Activated CD4-positive, alpha-beta T cell treated with anti-CD3 and anti-CD28 coated beads, Interleukin-2, amount 10 ng/mL, durations not matched to agents 24 days and 14 days (primary cell): ENCODE measurements at regions not wholly inside any gene's neighbourhood (a gene's known extent, or its start where the extent isn't known, plus 50 kb on each side); places are given as distances from the start of the nearest gene placed in this dataset.

Experiments
- DNase-seq: peaks from one replicate; pipeline ENCODE4 v3.0.0; 2022
- H3K27ac Mint-ChIP-seq: one replicate; pipeline ENCODE4 v1.8.0; 2022; ENCODE audit warnings: mild to moderate bottlenecking, mixed read lengths
- H3K27me3 Mint-ChIP-seq: one replicate; pipeline ENCODE4 v1.8.0; 2022; ENCODE audit warnings: mixed read lengths
- H3K36me3 Mint-ChIP-seq: one replicate; pipeline ENCODE4 v1.8.0; 2022; ENCODE audit warnings: low read depth, mild to moderate bottlenecking, mixed read lengths
- H3K4me1 Mint-ChIP-seq: one replicate; pipeline ENCODE4 v1.8.0; 2021; ENCODE audit warnings: mixed read lengths
- H3K4me3 Mint-ChIP-seq: one replicate; pipeline ENCODE4 v1.8.0; 2022; ENCODE audit warnings: mild to moderate bottlenecking, moderate library complexity, mixed read lengths
- H3K9me3 Mint-ChIP-seq: one replicate; pipeline ENCODE4 v1.8.0; 2021; ENCODE audit warnings: mixed read lengths
- intact Hi-C: fragments of 100-400 bp; cut with micrococcal nuclease; formaldehyde crosslinking; loops from one replicate; pipeline ENCODE4 v1.15.1; 2023

DNA sequence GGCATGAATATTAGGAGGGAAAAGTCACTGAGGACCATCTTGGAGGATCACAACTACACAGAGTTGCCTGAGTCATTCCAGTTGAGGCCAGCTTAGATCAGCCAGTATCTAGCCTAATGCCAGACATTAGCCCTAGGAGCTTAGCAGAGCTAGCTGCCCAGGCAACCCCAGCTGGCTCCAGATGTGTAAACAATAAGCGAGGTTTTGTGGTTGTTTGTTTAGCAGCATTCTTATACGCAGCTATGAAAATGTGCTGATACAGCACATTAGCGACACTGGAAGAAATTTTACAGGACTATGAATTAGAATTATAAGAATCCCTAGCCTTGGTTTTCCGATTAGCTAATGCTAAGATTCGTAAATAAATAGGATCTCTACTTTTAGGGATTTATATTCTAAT lies 59.3 kb downstream of the BTBD3 start:
- Mint-ChIP-seq H3K27ac (no peak overlapping the region), H3K27me3 (no peaks in the 10 kb centered on the region), H3K36me3 (no peaks in the 10 kb centered on the region)

GRCh38 chr20:11978496-11978895 lies 60.8 kb downstream of the BTBD3 start:
- no peaks in the 10 kb centered on the region for H3K27me3 Mint-ChIP-seq
- no peaks in the 10 kb centered on the region for H3K9me3 Mint-ChIP-seq
- H3K36me3 Mint-ChIP-seq: no peaks in the 10 kb centered on the region

More for the DNA sequence above, 59.3 kb downstream of the BTBD3 start:
- no peaks in the 10 kb centered on the region for H3K9me3 Mint-ChIP-seq
- H3K4me3 Mint-ChIP-seq: no peak overlapping the region
- H3K4me1 Mint-ChIP-seq: no peaks in the 10 kb centered on the region
- no peak for DNase-seq
- intact Hi-C loops: no loop called here

GRCh38 chr20:11979306-11979990 lies 61.8 kb downstream of the BTBD3 start:
- Mint-ChIP-seq H3K4me1 (no peaks in the 10 kb centered on the region), H3K9me3 (no peaks in the 10 kb centered on the region), H3K27ac (no peak overlapping the region), H3K4me3 (no peak overlapping the region), H3K36me3 (no peaks in the 10 kb centered on the region), H3K27me3 (no peaks in the 10 kb centered on the region)
- intact Hi-C loops: no loop called here
- DNase-seq: no peak

More at GRCh38 chr20:11978496-11978895, 60.8 kb downstream of the BTBD3 start:
- H3K4me3 Mint-ChIP-seq: no peak overlapping the region
- intact Hi-C loops: no loop called here
- DNase-seq: no peak
- no peaks in the 10 kb centered on the region for H3K4me1 Mint-ChIP-seq
- H3K27ac Mint-ChIP-seq: no peak overlapping the region

GRCh38 chr20:11980263-11980662 lies 62.6 kb downstream of the BTBD3 start:
- Mint-ChIP-seq H3K27me3 (no peaks in the 10 kb centered on the region), H3K27ac (no peak overlapping the region), H3K9me3 (no peaks in the 10 kb centered on the region), H3K4me1 (no peaks in the 10 kb centered on the region), H3K4me3 (no peak overlapping the region), H3K36me3 (no peaks in the 10 kb centered on the region)
- DNase-seq: no peak
- intact Hi-C loops: no loop called here

- H3K4me1 Mint-ChIP-seq: no peaks in the 10 kb centered on the region
- H3K9me3 Mint-ChIP-seq: no peaks in the 10 kb centered on the region
- H3K27ac Mint-ChIP-seq: no peak overlapping the region
- intact Hi-C loops: no loop called here
- H3K36me3 Mint-ChIP-seq: no peaks in the 10 kb centered on the region
- H3K27me3 Mint-ChIP-seq: no peaks in the 10 kb centered on the region
- H3K4me3 Mint-ChIP-seq: no peak overlapping the region
- DNase-seq: no peak
Measured at GRCh38 chr20:11981366-11981947, 63.8 kb downstream of the BTBD3 start.

DNA sequence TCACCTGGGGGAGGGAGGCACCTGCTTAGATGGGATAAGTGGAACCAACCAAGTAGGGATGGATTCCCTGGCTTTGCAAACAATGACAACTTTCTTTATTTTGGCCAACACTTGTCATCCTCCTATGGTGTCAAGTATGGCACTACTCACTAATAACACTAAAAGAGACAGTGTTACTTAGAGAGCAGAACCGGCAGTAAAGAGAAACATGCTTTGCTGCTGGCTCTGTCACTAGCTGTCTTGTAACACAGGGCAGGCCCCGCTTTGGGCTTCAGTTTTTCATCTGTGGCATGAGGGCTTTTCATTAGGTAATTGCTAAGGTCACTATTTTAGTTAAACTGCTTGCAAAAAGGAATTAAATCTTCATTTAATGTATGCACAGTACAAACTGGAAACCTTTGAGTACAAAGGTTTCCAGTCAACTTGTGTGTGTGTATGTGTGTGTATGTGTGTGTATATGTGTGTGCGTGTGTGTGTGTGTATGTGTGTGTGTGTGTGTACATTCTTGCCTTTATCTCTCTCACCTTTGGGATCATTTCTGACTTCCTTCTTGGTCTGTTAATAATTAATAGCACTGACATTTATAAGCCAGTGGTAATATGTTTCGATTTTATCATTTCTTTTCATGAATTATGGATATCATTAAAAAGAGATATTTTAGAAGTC lies 64.7 kb downstream of the BTBD3 start:
- Mint-ChIP-seq H3K9me3 (no peaks in the 10 kb centered on the region), H3K27me3 (no peaks in the 10 kb centered on the region), H3K4me1 (no peaks in the 10 kb centered on the region), H3K4me3 (no peak overlapping the region), H3K36me3 (no peaks in the 10 kb centered on the region), H3K27ac (no peak overlapping the region)
- DNase-seq: no peak
- intact Hi-C loops: no loop called here

- intact Hi-C loops: no loop called here
- Mint-ChIP-seq H3K27me3 (no peaks in the 10 kb centered on the region), H3K4me1 (no peaks in the 10 kb centered on the region), H3K9me3 (no peaks in the 10 kb centered on the region), H3K27ac (no peak overlapping the region), H3K36me3 (no peaks in the 10 kb centered on the region), H3K4me3 (no peak overlapping the region)
- DNase-seq: no peak
Measured at GRCh38 chr20:11982955-11983470, 65.3 kb downstream of the BTBD3 start.

GRCh38 chr20:11986954-11987353 lies 69.3 kb downstream of the BTBD3 start:
- H3K27ac Mint-ChIP-seq: no peak overlapping the region
- no peak for DNase-seq
- H3K4me3 Mint-ChIP-seq: no peak overlapping the region
- no peaks in the 10 kb centered on the region for H3K27me3 Mint-ChIP-seq
- H3K9me3 Mint-ChIP-seq: no peaks in the 10 kb centered on the region
- H3K4me1 Mint-ChIP-seq: no peaks in the 10 kb centered on the region
- intact Hi-C loops: no loop called here
- H3K36me3 Mint-ChIP-seq: no peaks in the 10 kb centered on the region

- DNase-seq: no peak
- Mint-ChIP-seq H3K4me1 (no peaks in the 10 kb centered on the region), H3K36me3 (no peaks in the 10 kb centered on the region), H3K4me3 (no peak overlapping the region), H3K27me3 (no peaks in the 10 kb centered on the region), H3K27ac (no peak overlapping the region), H3K9me3 (no peaks in the 10 kb centered on the region)
- intact Hi-C loops: no loop called here
Measured at GRCh38 chr20:11987526-11987925, 69.8 kb downstream of the BTBD3 start.

DNA sequence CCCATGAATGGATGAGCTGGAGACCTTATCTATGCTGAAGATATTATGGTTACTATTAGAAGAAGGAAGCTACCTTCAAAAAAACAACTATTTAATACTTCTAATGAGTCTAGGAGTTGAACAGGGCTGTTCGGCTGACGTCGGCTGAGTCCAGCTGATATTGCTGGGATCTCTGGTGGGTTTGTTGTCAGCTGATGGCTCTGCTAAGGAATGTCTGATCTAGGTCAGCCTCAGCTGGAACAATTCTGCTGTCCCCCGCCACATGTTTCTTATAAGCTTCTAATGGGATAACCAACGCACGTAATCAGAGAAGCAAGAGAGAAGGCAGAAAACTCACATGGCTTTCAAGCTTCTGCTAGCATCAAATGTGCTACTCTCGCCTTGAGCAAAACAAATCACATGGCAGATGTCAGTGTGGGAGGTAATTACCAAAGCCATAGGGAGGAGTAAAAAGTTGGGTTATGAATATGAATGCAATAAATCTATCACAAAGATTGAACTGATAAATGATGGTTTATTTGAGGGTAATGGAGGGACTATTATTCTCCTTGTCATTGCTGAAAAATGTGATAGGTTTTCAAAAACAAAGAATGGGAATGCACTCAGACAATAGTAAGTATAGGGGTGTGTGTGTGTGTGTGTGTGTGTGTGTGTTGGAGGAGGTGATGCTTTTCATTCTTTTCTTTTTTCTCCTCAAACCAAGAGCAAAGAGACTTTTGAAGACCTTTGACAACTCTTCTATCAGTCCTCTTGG lies 71.5 kb downstream of the BTBD3 start:
- intact Hi-C loops: no loop called here
- no peaks in the 10 kb centered on the region for H3K27me3 Mint-ChIP-seq
- no peak for DNase-seq
- no peak overlapping the region for H3K4me3 Mint-ChIP-seq
- H3K4me1 Mint-ChIP-seq: no peaks in the 10 kb centered on the region
- H3K36me3 Mint-ChIP-seq: no peaks in the 10 kb centered on the region
- H3K9me3 Mint-ChIP-seq: no peaks in the 10 kb centered on the region
- no peak overlapping the region for H3K27ac Mint-ChIP-seq

- Mint-ChIP-seq H3K9me3 (no peaks in the 10 kb centered on the region), H3K27me3 (no peaks in the 10 kb centered on the region), H3K4me1 (no peaks in the 10 kb centered on the region), H3K4me3 (no peak overlapping the region), H3K27ac (no peak overlapping the region), H3K36me3 (no peaks in the 10 kb centered on the region)
- no peak for DNase-seq
- intact Hi-C loops: no loop called here
Measured at GRCh38 chr20:11992426-11992825, 74.7 kb downstream of the BTBD3 start.

- Mint-ChIP-seq H3K27ac (no peak overlapping the region), H3K9me3 (no peaks in the 10 kb centered on the region), H3K36me3 (no peaks in the 10 kb centered on the region), H3K4me1 (no peaks in the 10 kb centered on the region), H3K4me3 (no peak overlapping the region), H3K27me3 (no peaks in the 10 kb centered on the region)
- intact Hi-C loops: no loop called here
- DNase-seq: no peak
Measured at GRCh38 chr20:11993886-11994461, 76.3 kb downstream of the BTBD3 start.

DNA sequence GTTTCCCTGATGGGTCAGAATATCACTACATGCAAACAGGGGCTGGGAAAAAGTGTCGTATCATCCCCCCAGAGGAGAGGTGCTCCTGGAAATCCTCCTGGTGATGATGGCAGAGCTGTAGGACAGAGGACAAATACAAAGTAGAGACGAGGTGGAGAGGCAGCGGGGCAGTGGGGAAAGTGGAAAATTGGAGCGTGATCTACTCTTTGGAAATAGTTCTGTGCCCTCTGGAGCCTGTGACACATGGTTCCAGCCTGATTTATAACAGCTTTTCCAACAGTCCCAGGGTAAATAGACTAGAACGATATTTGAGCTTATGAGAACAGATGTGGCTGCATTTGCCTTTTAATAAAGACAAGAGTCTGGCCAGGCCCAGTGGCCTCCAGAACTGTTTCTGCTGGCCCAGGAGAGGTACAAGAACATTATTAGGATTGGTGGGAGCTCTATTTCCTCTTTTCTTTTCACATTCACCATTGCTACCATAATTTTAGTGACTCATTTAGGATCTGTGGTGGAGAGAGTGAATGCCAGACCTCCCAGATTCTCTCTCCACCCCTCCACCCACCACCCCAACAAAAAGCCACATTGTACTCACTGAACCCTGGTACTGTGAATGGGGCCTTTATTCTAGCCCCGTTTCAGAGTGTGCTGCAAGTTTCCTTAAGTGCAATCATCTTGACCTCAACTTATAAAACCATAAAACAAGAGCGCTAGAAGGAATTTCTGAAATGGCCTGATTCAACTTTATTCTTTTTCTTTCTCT lies 78.3 kb downstream of the BTBD3 start:
- Mint-ChIP-seq H3K36me3 (no peaks in the 10 kb centered on the region), H3K4me1 (no peaks in the 10 kb centered on the region), H3K27me3 (no peaks in the 10 kb centered on the region), H3K27ac (no peak overlapping the region), H3K9me3 (no peaks in the 10 kb centered on the region), H3K4me3 (no peak overlapping the region)
- DNase-seq: no peak
- intact Hi-C loops: no loop called here
